GM10248 (cell line): ENCODE measurements at regions not wholly inside any gene's neighbourhood (a gene's known extent, or its start where the extent isn't known, plus 50 kb on each side); places are given as distances from the start of the nearest gene placed in this dataset.

Source experiments
- CTCF ChIA-PET: fragments of 300-600 bp; sonication (Branson Sonifier 250); formaldehyde crosslinking; extraction: SDS; loops from one replicate; lab custom pipeline; 2021; ENCODE audit warnings: antibody characterized with exemption; lab: Yijun Ruan, JAX
- POLR2A ChIA-PET: fragments of 350-650 bp; sonication (Branson Sonifier 250); formaldehyde crosslinking; extraction: SDS; loops from one replicate; lab custom pipeline; 2020; ENCODE audit warnings: antibody characterized with exemption; lab: Yijun Ruan, JAX
- DNase-seq: peaks from one replicate; pipeline ENCODE4 v3.0.0; 2012; ENCODE audit errors: extremely low spot score
- CTCF ChIP-seq: IDR thresholded peaks from 2 replicates; pipeline ENCODE4 v1.5.1; 2012; ENCODE audit warnings: mild to moderate bottlenecking, low read depth; ENCODE audit errors: extremely low read depth, missing control alignments, control extremely low read depth

DNA sequence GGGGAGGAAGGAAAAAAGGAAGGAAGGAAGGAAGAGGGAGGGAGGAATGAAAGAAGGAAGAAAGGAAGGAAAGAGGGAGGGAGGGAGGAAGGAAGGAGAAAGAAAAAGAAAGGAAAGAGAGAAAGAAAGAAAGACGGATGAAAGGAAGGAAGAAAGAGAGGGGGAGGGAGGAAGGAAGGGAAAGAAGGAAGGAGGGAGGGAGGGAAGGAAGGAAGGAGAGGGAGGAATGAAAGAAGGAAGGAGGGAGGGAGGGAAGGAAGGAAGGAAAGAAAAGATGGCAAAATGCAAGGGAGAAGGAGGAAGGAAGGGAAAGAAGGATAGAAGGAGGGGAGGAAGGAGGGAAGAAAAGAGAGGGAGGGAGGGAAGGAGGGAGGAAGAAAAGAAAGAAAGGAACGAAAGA lies 257.3 kb upstream of the C16orf82 start:
- ChIA-PET CTCF (no interaction called here), POLR2A (no interaction called here)
- TF ChIP-seq CTCF: no peak
- no peak for DNase-seq

DNA sequence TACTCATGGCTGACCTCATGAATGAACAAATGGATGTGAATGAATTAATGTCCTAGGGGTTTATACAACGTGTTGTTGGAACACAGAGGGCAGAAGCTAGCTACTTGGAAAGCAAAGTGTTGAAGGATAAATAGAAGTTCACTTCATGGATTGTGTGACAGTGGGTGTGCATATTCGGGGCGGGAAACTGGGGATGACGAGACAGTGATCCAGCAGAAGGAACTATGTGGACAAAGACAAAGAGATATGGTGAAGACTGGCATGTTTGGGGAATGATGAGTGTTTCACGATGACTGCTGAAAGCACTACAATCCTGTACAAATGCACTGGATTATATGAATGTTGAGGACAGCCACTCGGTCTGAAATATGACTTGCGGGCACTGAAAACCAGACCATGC lies 250.5 kb upstream of the C16orf82 start:
- TF ChIP-seq CTCF: no peak
- POLR2A ChIA-PET: no interaction called here
- CTCF ChIA-PET: no interaction called here
- DNase-seq: no peak

GRCh38 chr16:26816885-26817571 lies 249.7 kb upstream of the C16orf82 start:
- CTCF ChIA-PET: no interaction called here
- POLR2A ChIA-PET: no interaction called here
- TF ChIP-seq CTCF: no peak
- DNase-seq: no peak

DNA sequence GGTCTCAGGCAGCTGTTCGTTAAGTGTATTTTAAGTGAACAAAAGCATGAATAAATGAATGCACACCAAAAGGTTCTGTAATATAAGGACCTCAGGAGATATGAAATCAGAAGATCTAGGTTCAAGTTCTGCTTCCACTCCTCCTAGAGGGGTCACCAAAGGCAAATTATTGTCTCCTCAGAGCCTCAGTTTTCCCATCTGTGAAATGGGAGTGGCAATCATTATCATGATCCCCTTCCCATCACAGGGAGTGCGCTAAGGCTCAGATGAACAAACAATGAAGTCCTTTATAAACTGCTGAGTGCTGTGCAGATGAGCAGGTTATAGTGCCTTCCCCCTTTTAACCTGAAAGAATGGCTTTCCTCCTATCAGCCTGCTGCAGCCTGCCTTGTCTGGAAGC lies 248.3 kb upstream of the C16orf82 start:
- ChIA-PET POLR2A (no interaction called here), CTCF (no interaction called here)
- DNase-seq: no peak
- no peak for TF ChIP-seq CTCF

DNA sequence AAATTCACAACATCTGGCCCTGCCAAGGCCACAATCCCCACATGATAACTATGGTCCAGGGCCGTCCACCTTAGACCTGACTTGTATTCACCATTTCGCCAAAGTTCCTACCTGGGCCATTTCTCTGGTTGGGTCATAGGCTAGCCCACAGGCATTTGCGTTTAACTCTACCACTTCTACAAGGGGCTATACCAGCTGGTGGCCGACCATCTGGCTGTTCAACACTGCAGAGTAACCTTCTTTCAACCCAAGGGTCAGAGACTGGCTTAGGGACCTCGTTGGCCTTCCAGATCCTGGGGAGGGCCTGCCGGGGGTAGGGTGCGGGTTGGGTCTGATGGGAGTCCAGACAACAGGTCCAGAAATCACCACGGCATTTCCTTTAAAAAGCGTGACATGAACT lies 242.3 kb upstream of the C16orf82 start:
- DNase-seq: no peak

GRCh38 chr16:26826500-26826899 lies 240.2 kb upstream of the C16orf82 start:
- no peak for TF ChIP-seq CTCF
- CTCF ChIA-PET: interaction anchor here (3.0 kb wide), 1 partner anchor 22 kb away, joined by 7 read pairs; no protein-coding TSS in a partner anchor
- POLR2A ChIA-PET: no interaction called here
- DNase-seq: no peak

More for the DNA sequence above, 242.3 kb upstream of the C16orf82 start:
- ChIA-PET CTCF (no interaction called here), POLR2A (no interaction called here)
- TF ChIP-seq CTCF: no peak
